Activated CD8-positive, alpha-beta T cell treated with anti-CD3 and anti-CD28 coated beads for 36 hours (primary cell): ENCODE measurements at regions not wholly inside any gene's neighbourhood (a gene's known extent, or its start where the extent isn't known, plus 50 kb on each side); places are given as distances from the start of the nearest gene placed in this dataset.

ENCODE experiments used
- ATAC-seq: fragments of 200-7000 bp; cut with Tn5 transposase; one replicate; pipeline ENCODE4 v1.10.0; 2021; ENCODE audit warnings: mild to moderate bottlenecking, moderate library complexity
- CTCF ChIA-PET: fragments of 350-600 bp; sonication (Branson Sonifier 250); formaldehyde crosslinking; loops from one replicate; lab custom pipeline; 2021; ENCODE audit warnings: antibody characterized with exemption; lab: Charles Lee
- POLR2A ChIA-PET: fragments of 350-600 bp; sonication (Branson Sonifier 250); formaldehyde crosslinking; loops from one replicate; lab custom pipeline; 2021; ENCODE audit warnings: antibody characterized with exemption; lab: Charles Lee
- DNase-seq: peaks from one replicate; pipeline ENCODE4 v3.0.0-alpha.2; 2020
- H3K27ac Mint-ChIP-seq: one replicate; pipeline ENCODE4 v1.8.0; 2021; ENCODE audit warnings: mild to moderate bottlenecking, mixed read lengths
- H3K27me3 Mint-ChIP-seq: one replicate; pipeline ENCODE4 v1.8.0; 2021; ENCODE audit warnings: mixed read lengths
- H3K36me3 Mint-ChIP-seq: one replicate; pipeline ENCODE4 v1.8.0; 2021; ENCODE audit warnings: low read depth, mixed read lengths
- H3K4me1 Mint-ChIP-seq: one replicate; pipeline ENCODE4 v1.8.0; 2021; ENCODE audit warnings: low read depth, mixed read lengths
- H3K4me3 Mint-ChIP-seq: one replicate; pipeline ENCODE4 v1.8.0; 2021; ENCODE audit warnings: mild to moderate bottlenecking, moderate library complexity, mixed read lengths
- H3K9me3 Mint-ChIP-seq: one replicate; pipeline ENCODE4 v1.8.0; 2021; ENCODE audit warnings: mixed read lengths
- CTCF ChIP-seq: fragments of 200-600 bp; IDR thresholded peaks from one replicate; pipeline ENCODE4 v1.8.0; 2022; ENCODE audit warnings: antibody characterized with exemption, mild to moderate bottlenecking
- intact Hi-C: fragments of 100-400 bp; cut with micrococcal nuclease; formaldehyde crosslinking; loops from one replicate; pipeline ENCODE4 v1.10.0; 2022

GRCh38 chr6:71119560-71119959 lies 162.7 kb upstream of the B3GAT2 start:
- Mint-ChIP-seq H3K4me3 (no peak overlapping the region), H3K4me1 (no peaks in the 10 kb centered on the region), H3K9me3 (peaks cover 8% of the 10 kb centered on the region), H3K27me3 (peaks cover under 1% of the 10 kb centered on the region), H3K27ac (no peak overlapping the region), H3K36me3 (no peaks in the 10 kb centered on the region)
- ATAC-seq: no peak
- no peak for DNase-seq
- ChIA-PET CTCF (no interaction called here), POLR2A (no interaction called here)
- intact Hi-C loops: no loop called here
- TF ChIP-seq CTCF: no peak

- Mint-ChIP-seq H3K36me3 (no peaks in the 10 kb centered on the region), H3K4me1 (no peaks in the 10 kb centered on the region), H3K27me3 (peaks cover 2% of the 10 kb centered on the region), H3K9me3 (peaks cover 8% of the 10 kb centered on the region), H3K27ac (no peak overlapping the region), H3K4me3 (no peak overlapping the region)
- no peak for DNase-seq
- intact Hi-C loops: no loop called here
- ChIA-PET CTCF (no interaction called here), POLR2A (no interaction called here)
- no peak for ATAC-seq
- TF ChIP-seq CTCF: no peak
Measured at GRCh38 chr6:71123051-71123450, 165.6 kb upstream of the OGFRL1 start.

- POLR2A ChIA-PET: no interaction called here
Measured at GRCh38 chr6:71124340-71124739, 164.3 kb upstream of the OGFRL1 start.

GRCh38 chr6:71125216-71125615 lies 163.4 kb upstream of the OGFRL1 start:
- ChIA-PET POLR2A (interaction anchor here (1.2 kb wide), 1 partner anchor 9 kb away, joined by 4 read pairs; no protein-coding TSS in a partner anchor), CTCF (no interaction called here)
- Mint-ChIP-seq H3K4me1 (no peaks in the 10 kb centered on the region), H3K36me3 (no peaks in the 10 kb centered on the region), H3K27ac (no peak overlapping the region), H3K9me3 (peaks cover 2% of the 10 kb centered on the region), H3K4me3 (no peak overlapping the region), H3K27me3 (peaks cover 2% of the 10 kb centered on the region)
- intact Hi-C loops: no loop called here
- DNase-seq (no peak), ATAC-seq (no peak)
- no peak for TF ChIP-seq CTCF

More at GRCh38 chr6:71124340-71124739, 164.3 kb upstream of the OGFRL1 start:
- CTCF ChIA-PET: interaction anchor here (0.7 kb wide), 1 partner anchor 24 kb away, joined by 3 read pairs; no protein-coding TSS in a partner anchor
- H3K36me3 Mint-ChIP-seq: no peaks in the 10 kb centered on the region
- ATAC-seq (no peak), DNase-seq (no peak)
- H3K9me3 Mint-ChIP-seq: peaks cover 5% of the 10 kb centered on the region
- peaks cover 2% of the 10 kb centered on the region for H3K27me3 Mint-ChIP-seq
- no peaks in the 10 kb centered on the region for H3K4me1 Mint-ChIP-seq
- TF ChIP-seq CTCF: no peak
- intact Hi-C loops: no loop called here
- H3K27ac Mint-ChIP-seq: no peak overlapping the region
- no peak overlapping the region for H3K4me3 Mint-ChIP-seq

- ChIA-PET CTCF (no interaction called here), POLR2A (no interaction called here)
- no peak for DNase-seq
- no peaks in the 10 kb centered on the region for H3K36me3 Mint-ChIP-seq
- H3K27me3 Mint-ChIP-seq: peaks cover 4% of the 10 kb centered on the region
- TF ChIP-seq CTCF: no peak
- H3K4me3 Mint-ChIP-seq: no peak overlapping the region
- H3K27ac Mint-ChIP-seq: no peak overlapping the region
- ATAC-seq: no peak
- intact Hi-C loops: no loop called here
- no peaks in the 10 kb centered on the region for H3K4me1 Mint-ChIP-seq
- H3K9me3 Mint-ChIP-seq: no peaks in the 10 kb centered on the region
Measured at GRCh38 chr6:71126506-71126905, 162.1 kb upstream of the OGFRL1 start.
